CD8-positive, alpha-beta memory T cell (primary cell): ENCODE measurements at regions not wholly inside any gene's neighbourhood (a gene's known extent, or its start where the extent isn't known, plus 50 kb on each side); places are given as distances from the start of the nearest gene placed in this dataset.
A peak's percentile ranks its signal among the peaks of the same experiment; 100 is the strongest.
"Not testable (repeated sequence)": the region's sequence is repeated elsewhere in the genome, so short reads cannot be mapped to it uniquely, and the experiment has no call there.

Experiments
- CTCF ChIA-PET: fragments of 350-600 bp; sonication (Branson Sonifier 250); formaldehyde crosslinking; loops from one replicate; lab custom pipeline; 2021; ENCODE audit warnings: antibody characterized with exemption; lab: Charles Lee
- POLR2A ChIA-PET: fragments of 350-600 bp; sonication (Branson Sonifier 250); formaldehyde crosslinking; loops from one replicate; lab custom pipeline; 2021; ENCODE audit warnings: antibody characterized with exemption; lab: Charles Lee
- DNase-seq, 5 donors: peaks; one replicate each; pipeline versions ENCODE4 v3.0.0 to v3.0.0-alpha.2; 2020 to 2022; ENCODE audit warnings: mixed read lengths in 1 of 5
- H3K27ac ChIP-seq: one replicate; pipeline ENCODE4 v1.7.0; 2013; ENCODE audit warnings: low read depth, mild to moderate bottlenecking, low read length, moderate library complexity
- H3K27me3 ChIP-seq: 2 replicates; pipeline ENCODE4 v1.7.0; 2013; ENCODE audit warnings: low read length, mild to moderate bottlenecking; ENCODE audit not compliant: insufficient read depth, poor library complexity, severe bottlenecking
- H3K36me3 ChIP-seq: 2 replicates; pipeline ENCODE4 v1.7.0; 2013; ENCODE audit warnings: mild to moderate bottlenecking, low read length, moderate library complexity; ENCODE audit not compliant: insufficient read depth
- H3K4me1 ChIP-seq: 2 replicates; pipeline ENCODE4 v1.7.0; 2013; ENCODE audit warnings: mild to moderate bottlenecking, low read length, moderate library complexity; ENCODE audit not compliant: insufficient read depth
- H3K4me3 ChIP-seq: 2 replicates; pipeline ENCODE4 v1.7.0; 2013; ENCODE audit warnings: mild to moderate bottlenecking, low read length
- H3K9me3 ChIP-seq: 2 replicates; pipeline ENCODE4 v1.7.0; 2013; ENCODE audit warnings: mild to moderate bottlenecking, low read length
- H3K27ac Mint-ChIP-seq, 8 donors: one replicate each; pipeline ENCODE4 v1.8.0; 2020 to 2021; ENCODE audit warnings: mixed read lengths in 8 of 8, mild to moderate bottlenecking in 6 of 8, inconsistent platforms in 3 of 8, moderate library complexity in 3 of 8
- H3K27me3 Mint-ChIP-seq, 2 donors: one replicate each; pipeline ENCODE4 v1.8.0; 2020 to 2021; ENCODE audit warnings: mixed read lengths in 2 of 2, mild to moderate bottlenecking in 1 of 2, moderate library complexity in 1 of 2
- H3K36me3 Mint-ChIP-seq, 3 donors: one replicate each; pipeline ENCODE4 v1.8.0; 2020 to 2021; ENCODE audit warnings: mixed read lengths in 3 of 3, inconsistent platforms in 1 of 3, mild to moderate bottlenecking in 1 of 3
- H3K4me1 Mint-ChIP-seq, 3 donors: one replicate each; pipeline ENCODE4 v1.8.0; 2020 to 2021; ENCODE audit warnings: mixed read lengths in 3 of 3, inconsistent platforms in 1 of 3, mild to moderate bottlenecking in 1 of 3
- H3K4me3 Mint-ChIP-seq, 7 donors: one replicate each; pipeline ENCODE4 v1.8.0; 2020 to 2021; ENCODE audit warnings: mixed read lengths in 7 of 7, mild to moderate bottlenecking in 6 of 7, moderate library complexity in 4 of 7, inconsistent platforms in 2 of 7
- H3K9me3 Mint-ChIP-seq, 5 donors: one replicate each; pipeline ENCODE4 v1.8.0; 2020 to 2022; ENCODE audit warnings: mixed read lengths in 5 of 5, mild to moderate bottlenecking in 3 of 5, moderate library complexity in 2 of 5, inconsistent platforms in 1 of 5

DNA sequence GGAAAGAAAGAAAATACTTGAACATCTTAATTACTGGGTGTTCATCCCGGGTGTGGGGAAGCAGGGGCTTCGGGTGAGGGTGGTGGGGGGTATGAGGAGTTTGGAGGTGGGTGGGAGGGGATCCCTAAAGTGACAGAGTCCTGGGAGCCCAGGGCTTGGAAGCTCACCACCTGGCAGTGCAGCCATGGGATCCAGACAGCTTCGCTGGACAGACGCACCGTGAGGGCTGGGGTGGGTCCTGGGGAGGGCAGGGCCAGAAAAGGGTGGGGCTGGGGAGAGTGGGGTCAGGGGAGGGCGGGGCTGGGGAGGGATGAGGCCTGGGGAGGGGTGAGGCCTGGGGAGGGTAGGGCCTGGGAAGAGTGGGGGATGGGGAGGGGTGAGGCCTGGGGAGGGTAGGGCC is 127.5 kb upstream of the LPCAT1 start:
- H3K27ac Mint-ChIP-seq, result no peak overlapping the region
- no peak overlapping the region for H3K4me3 Mint-ChIP-seq
- no peaks in the 10 kb centered on the region for H3K36me3 ChIP-seq
- H3K4me1 Mint-ChIP-seq, result peaks cover 1 to 5% (median 4%) of the 10 kb centered on the region in 3 donors
- no peak for DNase-seq
- H3K9me3 ChIP-seq, result no peaks in the 10 kb centered on the region
- ChIA-PET POLR2A (no interaction called here), CTCF (no interaction called here)
- no peaks in the 10 kb centered on the region for H3K36me3 Mint-ChIP-seq
- H3K27ac ChIP-seq, result no peak overlapping the region
- H3K4me1 ChIP-seq, result no peaks in the 10 kb centered on the region
- peaks cover 27 to 50% of the 10 kb centered on the region in 2 donors for H3K27me3 Mint-ChIP-seq
- no peak overlapping the region for H3K4me3 ChIP-seq
- no peaks in the 10 kb centered on the region for H3K9me3 Mint-ChIP-seq
- peaks cover 10% of the 10 kb centered on the region for H3K27me3 ChIP-seq

- CTCF ChIA-PET, result no interaction called here
- Mint-ChIP-seq H3K36me3 (no peaks in the 10 kb centered on the region), H3K4me3 (no peak overlapping the region), H3K4me1 (peaks cover 1 to 9% (median 4%) of the 10 kb centered on the region in 3 donors), H3K27ac (no peak overlapping the region), H3K9me3 (no peaks in the 10 kb centered on the region), H3K27me3 (peaks cover 31 to 53% of the 10 kb centered on the region in 2 donors)
- no peaks in the 10 kb centered on the region for H3K9me3 ChIP-seq
- POLR2A ChIA-PET, result no interaction called here
- no peaks in the 10 kb centered on the region for H3K36me3 ChIP-seq
- peaks cover 18% of the 10 kb centered on the region for H3K27me3 ChIP-seq
- no peaks in the 10 kb centered on the region for H3K4me1 ChIP-seq
- no peak for DNase-seq
- no peak overlapping the region for H3K4me3 ChIP-seq
- no peak overlapping the region for H3K27ac ChIP-seq
These were observed 125.8 kb upstream of the LPCAT1 start for GRCh38 chr5:1649554-1649953.

- no peaks in the 10 kb centered on the region for H3K9me3 Mint-ChIP-seq
- Histone ChIP-seq H3K27me3 (peaks cover 19% of the 10 kb centered on the region), H3K4me1 (peaks cover 6% of the 10 kb centered on the region), H3K36me3 (no peaks in the 10 kb centered on the region), H3K27ac (no peak overlapping the region), H3K4me3 (no peak overlapping the region), H3K9me3 (no peaks in the 10 kb centered on the region)
- H3K27ac Mint-ChIP-seq, result no peak overlapping the region
- CTCF ChIA-PET, result no interaction called here
- H3K4me3 Mint-ChIP-seq, result no peak overlapping the region
- H3K4me1 Mint-ChIP-seq, result peaks cover 4 to 14% (median 8%) of the 10 kb centered on the region in 3 donors
- POLR2A ChIA-PET, result no interaction called here
- DNase-seq, result no peak
- H3K36me3 Mint-ChIP-seq, result no peaks in the 10 kb centered on the region
- H3K27me3 Mint-ChIP-seq, result peaks cover 31 to 56% of the 10 kb centered on the region in 2 donors
These were observed 125.0 kb upstream of the LPCAT1 start for GRCh38 chr5:1648806-1649205.

- Histone ChIP-seq H3K4me1 (peaks cover 8% of the 10 kb centered on the region), H3K27me3 (peaks cover 27% of the 10 kb centered on the region), H3K27ac (no peak overlapping the region), H3K4me3 (no peak overlapping the region), H3K36me3 (no peaks in the 10 kb centered on the region), H3K9me3 (no peaks in the 10 kb centered on the region)
- no peak for DNase-seq
- H3K36me3 Mint-ChIP-seq, result no peaks in the 10 kb centered on the region
- H3K9me3 Mint-ChIP-seq, result no peaks in the 10 kb centered on the region
- H3K4me3 Mint-ChIP-seq, result no peak overlapping the region
- ChIA-PET POLR2A (no interaction called here), CTCF (no interaction called here)
- peaks cover 38 to 54% of the 10 kb centered on the region in 2 donors for H3K27me3 Mint-ChIP-seq
- no peak overlapping the region for H3K27ac Mint-ChIP-seq
- H3K4me1 Mint-ChIP-seq, result peaks cover 3 to 9% (median 4%) of the 10 kb centered on the region in 3 donors
These were observed 123.8 kb upstream of the LPCAT1 start for GRCh38 chr5:1647580-1647979.

DNA sequence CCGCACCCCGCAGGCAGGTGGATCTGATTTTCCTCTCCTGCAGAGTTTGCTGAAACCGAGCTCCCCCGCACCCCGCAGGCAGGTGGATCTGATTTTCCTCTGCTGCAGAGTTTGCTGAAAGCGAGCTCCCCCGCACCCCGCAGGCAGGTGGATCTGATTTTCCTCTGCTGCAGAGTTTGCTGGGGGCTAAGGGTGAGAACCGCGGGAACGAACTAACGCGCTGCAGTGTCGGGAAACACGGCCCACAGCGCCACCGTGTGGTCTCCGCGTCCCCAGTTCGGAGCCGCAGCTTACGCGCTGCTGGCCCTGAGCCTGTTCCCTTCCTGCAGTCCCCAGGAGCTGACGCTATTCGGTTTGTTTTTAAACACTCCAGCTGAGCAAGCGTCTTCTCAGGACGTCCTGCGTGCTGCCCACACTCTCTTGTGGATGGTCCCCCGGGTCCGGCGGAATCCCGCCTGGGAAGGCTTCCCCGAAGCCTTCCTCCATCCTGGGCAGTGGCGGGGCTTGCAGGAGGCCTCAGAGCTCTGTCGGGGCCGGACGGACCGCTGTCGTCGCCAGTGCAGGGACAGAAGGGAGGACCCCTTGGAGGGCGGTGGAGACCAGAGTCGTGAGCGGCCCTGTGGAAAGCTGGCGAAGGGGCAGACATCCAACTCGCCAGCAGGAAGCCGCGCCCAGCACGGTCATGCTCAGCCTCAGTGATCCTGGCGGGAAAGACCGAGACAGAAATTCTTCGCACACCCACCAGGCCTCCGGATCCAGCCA is 121.2 kb upstream of the LPCAT1 start:
- Histone ChIP-seq H3K36me3 (no peaks in the 10 kb centered on the region), H3K9me3 (no peaks in the 10 kb centered on the region), H3K27ac (no peak overlapping the region), H3K4me3 (no peak overlapping the region), H3K27me3 (peaks cover 27% of the 10 kb centered on the region), H3K4me1 (peaks cover 8% of the 10 kb centered on the region)
- POLR2A ChIA-PET, result no interaction called here
- CTCF ChIA-PET, result interaction anchor here (0.6 to 2.5 kb wide), 25 partner anchors 8 to 483 kb away, joined by 3 to 37 read pairs (median 5); no protein-coding TSS in a partner anchor
- Mint-ChIP-seq H3K4me1 (peaks cover 8 to 16% (median 11%) of the 10 kb centered on the region in 3 donors), H3K4me3 (peak overlapping the region in 1 of 7 donors; percentile 23), H3K27ac (no peak overlapping the region), H3K9me3 (no peaks in the 10 kb centered on the region), H3K27me3 (peaks cover 33 to 44% of the 10 kb centered on the region in 2 donors), H3K36me3 (no peaks in the 10 kb centered on the region)
- DNase-seq, result peak; percentile 66 to 78 (median 69)

GRCh38 chr5:1644393-1644809 is 120.6 kb upstream of the LPCAT1 start:
- H3K4me3 ChIP-seq, H3K27ac ChIP-seq, H3K27ac Mint-ChIP-seq, H3K4me1 ChIP-seq, H3K36me3 ChIP-seq, H3K36me3 Mint-ChIP-seq, H3K9me3 ChIP-seq, POLR2A ChIA-PET, H3K9me3 Mint-ChIP-seq: not testable (repeated sequence)
- H3K4me1 Mint-ChIP-seq, result peaks cover 8 to 16% (median 11%) of the 10 kb centered on the region in 3 donors
- H3K4me3 Mint-ChIP-seq, result peak overlapping the region in 2 of 7 donors; percentile 27 to 47
- peaks cover 27% of the 10 kb centered on the region for H3K27me3 ChIP-seq
- peaks cover 32 to 40% of the 10 kb centered on the region in 2 donors for H3K27me3 Mint-ChIP-seq
- CTCF ChIA-PET, result interaction anchor here (0.7 to 2.5 kb wide), 24 partner anchors 9 to 476 kb away, joined by 3 to 37 read pairs (median 5); no protein-coding TSS in a partner anchor
- DNase-seq, result peak in 1 of 5 donors; percentile 26

DNA sequence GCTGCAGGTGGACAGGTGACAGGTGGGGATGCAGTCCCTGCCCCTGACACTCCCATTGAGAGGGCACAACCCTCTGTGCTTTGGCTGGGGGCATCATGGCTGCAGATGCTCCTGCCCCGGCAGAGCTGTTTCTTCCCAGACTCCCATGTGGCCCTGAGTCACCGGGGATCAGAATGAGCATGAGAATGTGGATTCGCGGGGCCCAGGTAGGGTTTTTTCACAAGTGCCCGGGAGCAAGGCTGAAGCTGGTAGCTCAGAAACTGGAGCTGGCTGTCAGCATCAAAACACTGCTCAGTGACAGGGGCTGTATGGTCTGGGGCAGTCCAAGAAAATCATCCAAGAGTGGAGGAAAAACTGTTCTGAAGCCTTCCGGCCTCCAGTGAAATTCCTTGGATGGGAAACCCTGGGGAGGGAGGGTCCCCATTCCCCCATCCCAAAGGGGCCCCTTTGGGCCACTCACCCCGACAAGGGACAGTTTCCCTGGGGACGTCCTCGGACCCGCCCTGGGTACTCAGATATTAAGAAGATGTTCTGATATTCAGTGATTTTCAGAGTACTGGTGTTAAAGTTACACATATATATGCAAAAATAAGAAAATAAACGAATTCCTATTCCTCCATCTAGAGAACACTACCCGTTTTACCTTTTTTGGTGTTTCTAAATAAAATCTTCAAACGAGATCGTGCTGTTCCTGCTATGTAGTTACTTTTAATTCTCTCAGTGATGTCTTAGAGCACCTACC is 120.1 kb upstream of the LPCAT1 start:
- no peak overlapping the region for H3K27ac Mint-ChIP-seq
- peaks cover 8 to 16% (median 11%) of the 10 kb centered on the region in 3 donors for H3K4me1 Mint-ChIP-seq
- no peaks in the 10 kb centered on the region for H3K36me3 Mint-ChIP-seq
- H3K27me3 Mint-ChIP-seq, result peaks cover 29 to 36% of the 10 kb centered on the region in 2 donors
- Histone ChIP-seq H3K27ac (no peak overlapping the region), H3K4me1 (peaks cover 8% of the 10 kb centered on the region), H3K9me3 (no peaks in the 10 kb centered on the region), H3K4me3 (no peak overlapping the region), H3K36me3 (no peaks in the 10 kb centered on the region), H3K27me3 (peaks cover 27% of the 10 kb centered on the region)
- peak in 1 of 5 donors; percentile 23 for DNase-seq
- POLR2A ChIA-PET, result no interaction called here
- peak overlapping the region in 2 of 7 donors; percentile 27 to 47 for H3K4me3 Mint-ChIP-seq
- H3K9me3 Mint-ChIP-seq, result no peaks in the 10 kb centered on the region
- CTCF ChIA-PET, result interaction anchor here (0.8 to 2.5 kb wide), 15 partner anchors 10 to 476 kb away, joined by 3 to 37 read pairs (median 6); no protein-coding TSS in a partner anchor

DNA sequence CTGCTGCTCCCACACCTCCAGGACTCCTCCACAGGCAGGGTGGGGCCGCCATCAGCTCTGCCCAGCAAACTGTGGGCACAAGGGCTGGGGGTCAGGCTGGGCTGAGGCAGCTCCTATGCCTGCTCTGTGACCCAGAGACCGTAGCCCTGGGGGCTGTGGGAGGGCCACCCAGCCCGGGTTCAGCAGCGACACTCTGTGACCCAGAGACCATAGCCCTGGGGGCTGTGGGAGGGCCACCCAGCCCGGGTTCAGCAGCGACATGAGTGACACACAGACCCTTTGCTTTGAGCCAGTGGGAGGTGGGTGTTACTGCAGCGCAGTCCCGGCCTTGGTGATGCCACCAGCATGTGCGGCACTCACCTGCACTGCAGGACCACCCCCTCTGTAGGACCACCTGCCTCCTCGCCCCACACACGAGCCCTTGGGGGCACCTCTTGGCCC is 118.9 kb upstream of the LPCAT1 start:
- H3K27ac ChIP-seq, result no peak overlapping the region
- Mint-ChIP-seq H3K4me3 (no peak overlapping the region), H3K27me3 (peaks cover 31 to 33% of the 10 kb centered on the region in 2 donors), H3K27ac (no peak overlapping the region), H3K36me3 (no peaks in the 10 kb centered on the region), H3K4me1 (peaks cover 8 to 16% (median 11%) of the 10 kb centered on the region in 3 donors), H3K9me3 (no peaks in the 10 kb centered on the region)
- no peak overlapping the region for H3K4me3 ChIP-seq
- no peaks in the 10 kb centered on the region for H3K36me3 ChIP-seq
- no peaks in the 10 kb centered on the region for H3K9me3 ChIP-seq
- ChIA-PET POLR2A (no interaction called here), CTCF (interaction anchor here (1.2 to 2.3 kb wide), 4 partner anchors 20 to 475 kb away, joined by 3 to 16 read pairs (median 4); no protein-coding TSS in a partner anchor)
- peak in 1 of 5 donors; percentile 36 for DNase-seq
- peaks cover 27% of the 10 kb centered on the region for H3K27me3 ChIP-seq
- H3K4me1 ChIP-seq, result peaks cover 8% of the 10 kb centered on the region
